Upper lobe of right lung (tissue), 1 donor: ENCODE measurements at regions not wholly inside any gene's neighbourhood (a gene's known extent, or its start where the extent isn't known, plus 50 kb on each side); places are given as distances from the start of the nearest gene placed in this dataset.

Experiments
- ATAC-seq: fragments of 200-7000 bp; cut with Tn5 transposase; one replicate; pipeline ENCODE4 v1.9.1; 2020; ENCODE audit warnings: mild to moderate bottlenecking, moderate library complexity
- DNase-seq: peaks from one replicate; pipeline ENCODE4 v3.0.0-alpha.2; 2020
- H3K27ac ChIP-seq: fragments of 200-600 bp; one replicate; pipeline ENCODE4 v1.8.0; 2022
- H3K27me3 ChIP-seq: fragments of 200-600 bp; one replicate; pipeline ENCODE4 v1.8.0; 2022; ENCODE audit warnings: mild to moderate bottlenecking
- H3K36me3 ChIP-seq: fragments of 200-600 bp; one replicate; pipeline ENCODE4 v1.8.0; 2022
- H3K4me1 ChIP-seq: fragments of 200-600 bp; one replicate; pipeline ENCODE4 v1.8.0; 2022
- H3K4me3 ChIP-seq: fragments of 200-600 bp; one replicate; pipeline ENCODE4 v1.8.0; 2022; ENCODE audit warnings: mild to moderate bottlenecking
- H3K9me3 ChIP-seq: fragments of 200-600 bp; one replicate; pipeline ENCODE4 v1.8.0; 2022
- CTCF ChIP-seq: fragments of 200-600 bp; IDR thresholded peaks from one replicate; pipeline ENCODE4 v1.8.0; 2022; ENCODE audit warnings: antibody characterized with exemption
- intact Hi-C: fragments of 100-400 bp; cut with DNase I; formaldehyde crosslinking; loops from one replicate; pipeline ENCODE4 v1.11.0; 2022
- donor health status: DM: no; HTN: yes; CAD: no; lungs with severe emphysema.

GRCh38 chr10:53403688-53404087 is 631.1 kb upstream of the MBL2 start:
- no peaks in the 10 kb centered on the region for H3K27me3 ChIP-seq
- intact Hi-C loops, result no loop called here
- no peaks in the 10 kb centered on the region for H3K4me1 ChIP-seq
- no peaks in the 10 kb centered on the region for H3K9me3 ChIP-seq
- H3K27ac ChIP-seq, result no peak overlapping the region
- no peak overlapping the region for H3K4me3 ChIP-seq
- DNase-seq, result peak; percentile 65
- no peaks in the 10 kb centered on the region for H3K36me3 ChIP-seq
- peak; percentile 64 for ATAC-seq
- TF ChIP-seq CTCF, result no peak

- intact Hi-C loops, result no loop called here
These were observed 630.0 kb upstream of the MBL2 start for GRCh38 chr10:53402594-53402993.

GRCh38 chr10:53401536-53401935 is 629.0 kb upstream of the MBL2 start:
- no peaks in the 10 kb centered on the region for H3K36me3 ChIP-seq
- H3K27me3 ChIP-seq, result no peaks in the 10 kb centered on the region
- no peak for TF ChIP-seq CTCF
- no peak overlapping the region for H3K27ac ChIP-seq
- no peaks in the 10 kb centered on the region for H3K9me3 ChIP-seq
- DNase-seq, result no peak
- no peak overlapping the region for H3K4me3 ChIP-seq
- intact Hi-C loops, result no loop called here
- no peak for ATAC-seq
- no peaks in the 10 kb centered on the region for H3K4me1 ChIP-seq

More at GRCh38 chr10:53402594-53402993, 630.0 kb upstream of the MBL2 start:
- H3K27me3 ChIP-seq, result no peaks in the 10 kb centered on the region
- no peak for DNase-seq
- H3K27ac ChIP-seq, result no peak overlapping the region
- no peak overlapping the region for H3K4me3 ChIP-seq
- no peak for ATAC-seq
- no peaks in the 10 kb centered on the region for H3K4me1 ChIP-seq
- no peaks in the 10 kb centered on the region for H3K36me3 ChIP-seq
- H3K9me3 ChIP-seq, result no peaks in the 10 kb centered on the region
- no peak for TF ChIP-seq CTCF

GRCh38 chr10:53396876-53397275 is 624.3 kb upstream of the MBL2 start:
- H3K27me3 ChIP-seq, result no peaks in the 10 kb centered on the region
- H3K27ac ChIP-seq, result no peak overlapping the region
- no peaks in the 10 kb centered on the region for H3K9me3 ChIP-seq
- H3K4me1 ChIP-seq, result no peaks in the 10 kb centered on the region
- H3K4me3 ChIP-seq, result no peak overlapping the region
- no peaks in the 10 kb centered on the region for H3K36me3 ChIP-seq
- no peak for DNase-seq
- ATAC-seq, result no peak
- intact Hi-C loops, result no loop called here
- no peak for TF ChIP-seq CTCF

- no peak for TF ChIP-seq CTCF
- Histone ChIP-seq H3K36me3 (no peaks in the 10 kb centered on the region), H3K27ac (no peak overlapping the region), H3K4me1 (no peaks in the 10 kb centered on the region), H3K9me3 (no peaks in the 10 kb centered on the region), H3K4me3 (no peak overlapping the region), H3K27me3 (no peaks in the 10 kb centered on the region)
- intact Hi-C loops, result no loop called here
- ATAC-seq, result no peak
- DNase-seq, result no peak
These were observed 622.9 kb upstream of the MBL2 start for GRCh38 chr10:53395449-53395848.

GRCh38 chr10:53387562-53387961 is 615.0 kb upstream of the MBL2 start:
- DNase-seq, result no peak
- no peak overlapping the region for H3K27ac ChIP-seq
- ATAC-seq, result no peak
- intact Hi-C loops, result no loop called here
- H3K27me3 ChIP-seq, result no peaks in the 10 kb centered on the region
- H3K36me3 ChIP-seq, result no peaks in the 10 kb centered on the region
- H3K4me3 ChIP-seq, result no peak overlapping the region
- no peaks in the 10 kb centered on the region for H3K4me1 ChIP-seq
- no peaks in the 10 kb centered on the region for H3K9me3 ChIP-seq
- no peak for TF ChIP-seq CTCF
